Activated CD8-positive, alpha-beta T cell treated with anti-CD3 and anti-CD28 coated beads, Interleukin-2, amount 10 ng/mL, durations not matched to agents 7 days and 5 days (primary cell): ENCODE measurements at regions not wholly inside any gene's neighbourhood (a gene's known extent, or its start where the extent isn't known, plus 50 kb on each side); places are given as distances from the start of the nearest gene placed in this dataset.
"Not testable (repeated sequence)": the region's sequence is repeated elsewhere in the genome, so short reads cannot be mapped to it uniquely, and the experiment has no call there.

Experiments
- ATAC-seq: fragments of 150-1000 bp; cut with Tn5 transposase; one replicate; pipeline ENCODE4 v1.10.0; 2021; ENCODE audit warnings: moderate library complexity
- CTCF ChIA-PET: fragments of 350-600 bp; sonication (Branson Sonifier 250); formaldehyde crosslinking; loops from one replicate; lab custom pipeline; 2021; ENCODE audit warnings: antibody characterized with exemption; lab: Charles Lee
- POLR2A ChIA-PET: fragments of 350-600 bp; sonication (Branson Sonifier 250); formaldehyde crosslinking; loops from one replicate; lab custom pipeline; 2021; ENCODE audit warnings: antibody characterized with exemption; lab: Charles Lee
- DNase-seq: peaks from one replicate; pipeline ENCODE4 v3.0.0-alpha.2; 2020
- H3K27ac Mint-ChIP-seq: one replicate; pipeline ENCODE4 v1.8.0; 2021; ENCODE audit warnings: mild to moderate bottlenecking, mixed read lengths
- H3K27me3 Mint-ChIP-seq: one replicate; pipeline ENCODE4 v1.8.0; 2021; ENCODE audit warnings: low read depth, mixed read lengths
- H3K36me3 Mint-ChIP-seq: one replicate; pipeline ENCODE4 v1.8.0; 2021; ENCODE audit warnings: low read depth, mixed read lengths
- H3K4me1 Mint-ChIP-seq: one replicate; pipeline ENCODE4 v1.8.0; 2021; ENCODE audit warnings: low read depth, mixed read lengths
- H3K4me3 Mint-ChIP-seq: one replicate; pipeline ENCODE4 v1.8.0; 2021; ENCODE audit warnings: mild to moderate bottlenecking, mixed read lengths
- H3K9me3 Mint-ChIP-seq: one replicate; pipeline ENCODE4 v1.8.0; 2022; ENCODE audit warnings: mixed read lengths; ENCODE audit not compliant: insufficient read depth

DNA sequence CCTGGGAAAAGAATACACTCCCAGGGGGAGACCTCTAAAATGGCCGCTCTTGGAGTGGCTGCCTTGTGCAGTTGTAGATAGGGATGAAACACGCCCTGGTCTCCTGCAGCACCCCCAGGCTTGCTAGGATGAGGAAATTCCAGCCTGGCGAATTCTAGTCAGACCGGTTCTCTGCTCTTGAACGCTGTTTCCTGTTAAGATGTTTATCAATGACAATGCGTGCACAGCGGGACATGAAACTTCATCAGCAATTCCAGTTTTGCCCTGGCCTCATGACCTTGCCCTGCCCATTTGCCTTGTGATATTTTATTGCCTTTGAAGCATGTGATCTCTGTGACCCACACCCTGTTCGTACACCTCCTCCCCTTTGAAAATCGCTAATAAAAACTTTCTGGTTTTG is 225.2 kb upstream of the INTU start:
- H3K4me3 Mint-ChIP-seq, H3K27ac Mint-ChIP-seq, ATAC-seq, H3K27me3 Mint-ChIP-seq, H3K36me3 Mint-ChIP-seq, POLR2A ChIA-PET, CTCF ChIA-PET, DNase-seq, H3K4me1 Mint-ChIP-seq, H3K9me3 Mint-ChIP-seq: not testable (repeated sequence)

DNA sequence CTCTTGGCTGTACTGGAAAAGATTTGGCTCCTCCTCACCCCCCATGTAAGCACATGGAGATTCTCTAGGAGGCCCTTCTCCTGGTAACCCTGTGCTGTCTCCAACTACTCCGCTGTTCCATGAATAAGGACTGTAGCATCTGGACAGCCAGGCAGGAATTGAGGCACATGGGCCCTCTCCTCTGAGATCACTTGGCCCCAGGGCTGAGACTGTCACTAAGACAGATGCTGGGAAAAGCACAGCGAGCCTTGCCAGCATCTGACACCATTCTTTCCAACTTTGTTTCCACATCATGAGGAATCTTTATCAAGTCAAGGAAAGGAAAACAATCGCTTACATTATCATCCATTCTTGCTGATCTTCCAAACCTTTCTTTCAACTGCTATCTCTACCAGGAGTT is 222.6 kb upstream of the INTU start:
- Mint-ChIP-seq H3K4me3 (no peak overlapping the region), H3K36me3 (no peaks in the 10 kb centered on the region), H3K27me3 (no peaks in the 10 kb centered on the region), H3K4me1 (no peaks in the 10 kb centered on the region), H3K9me3 (no peaks in the 10 kb centered on the region), H3K27ac (no peak overlapping the region)
- no peak for DNase-seq
- no peak for ATAC-seq
- POLR2A ChIA-PET = no interaction called here
- CTCF ChIA-PET = no interaction called here

DNA sequence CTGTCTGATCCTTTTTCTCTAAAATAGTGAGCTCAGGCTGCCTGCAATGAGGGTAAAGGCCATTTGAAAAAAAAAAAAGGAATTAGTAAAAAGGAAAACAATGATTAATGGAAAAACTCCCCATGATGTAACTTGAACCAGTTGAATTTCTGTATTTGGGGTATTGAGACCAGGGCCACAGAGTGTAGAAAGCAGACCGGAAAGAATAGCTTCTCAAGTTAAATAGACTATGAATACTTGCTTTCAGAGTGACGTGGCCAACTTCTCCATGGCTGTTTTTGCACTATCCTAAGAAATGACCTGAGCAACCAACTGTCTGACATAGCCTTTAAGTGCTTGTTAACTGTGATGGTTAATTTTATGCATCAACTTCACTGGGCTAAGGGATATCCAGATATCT is 222.1 kb upstream of the INTU start:
- Mint-ChIP-seq H3K27ac (no peak overlapping the region), H3K4me1 (no peaks in the 10 kb centered on the region), H3K9me3 (no peaks in the 10 kb centered on the region), H3K36me3 (no peaks in the 10 kb centered on the region), H3K4me3 (no peak overlapping the region), H3K27me3 (no peaks in the 10 kb centered on the region)
- POLR2A ChIA-PET = no interaction called here
- ATAC-seq = no peak
- no peak for DNase-seq
- CTCF ChIA-PET = no interaction called here

DNA sequence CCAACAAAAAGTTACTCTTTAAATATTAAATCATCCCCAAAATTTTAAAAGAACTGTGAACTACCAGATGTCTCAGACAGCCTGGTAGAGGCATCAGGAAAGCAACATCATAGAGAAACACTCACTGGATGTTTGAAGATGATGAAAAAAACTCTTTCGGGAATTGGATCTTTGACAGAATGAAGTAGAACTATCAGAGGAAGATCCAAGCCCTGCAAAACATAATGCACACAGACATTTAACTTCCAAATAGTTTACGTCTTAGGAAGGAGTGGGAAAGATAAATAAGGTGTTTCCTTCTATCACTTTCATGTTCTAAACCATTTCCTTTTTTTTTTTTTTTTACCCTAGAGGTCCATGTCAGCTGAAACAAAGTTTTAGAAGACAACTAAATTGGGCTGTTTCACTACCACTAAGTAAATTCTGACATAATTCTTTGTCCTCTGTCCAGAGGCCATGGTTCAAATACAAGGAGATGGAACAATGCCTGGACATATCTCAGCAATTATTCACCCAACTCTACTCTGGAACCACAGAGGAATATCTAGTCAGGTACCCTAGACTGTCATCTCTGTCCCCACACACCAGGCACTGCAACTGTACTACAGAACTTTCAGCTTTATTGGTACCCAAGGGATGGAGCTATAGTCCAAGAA is 217.7 kb upstream of the INTU start:
- Mint-ChIP-seq H3K27ac (no peak overlapping the region), H3K4me1 (no peaks in the 10 kb centered on the region), H3K27me3 (no peaks in the 10 kb centered on the region), H3K9me3 (no peaks in the 10 kb centered on the region), H3K4me3 (no peak overlapping the region), H3K36me3 (no peaks in the 10 kb centered on the region)
- ChIA-PET POLR2A (no interaction called here), CTCF (no interaction called here)
- DNase-seq (no peak), ATAC-seq (no peak)

DNA sequence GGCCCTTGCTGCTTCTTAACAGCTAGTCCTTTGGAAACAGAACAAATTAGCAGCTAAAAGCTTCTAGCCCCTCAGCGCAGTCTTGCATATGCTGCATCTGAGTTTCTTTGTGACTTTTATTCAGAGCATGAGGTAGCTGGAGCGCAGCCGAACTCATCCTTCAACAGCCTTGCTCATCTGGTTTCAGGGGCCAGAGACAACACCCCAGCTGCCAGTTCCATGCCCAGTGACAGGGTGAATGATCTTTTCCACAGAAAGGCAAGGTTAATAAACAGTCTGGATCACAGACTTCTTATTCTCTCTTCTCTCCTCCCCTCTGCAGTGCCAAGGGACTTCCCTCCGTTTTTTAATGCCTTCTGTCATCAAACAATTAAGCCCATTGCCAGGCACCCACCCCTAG is 216.6 kb upstream of the INTU start:
- no peak for DNase-seq
- Mint-ChIP-seq H3K4me1 (no peaks in the 10 kb centered on the region), H3K27ac (no peak overlapping the region), H3K36me3 (no peaks in the 10 kb centered on the region), H3K27me3 (no peaks in the 10 kb centered on the region), H3K9me3 (no peaks in the 10 kb centered on the region), H3K4me3 (no peak overlapping the region)
- ATAC-seq = no peak
- ChIA-PET CTCF (no interaction called here), POLR2A (no interaction called here)

DNA sequence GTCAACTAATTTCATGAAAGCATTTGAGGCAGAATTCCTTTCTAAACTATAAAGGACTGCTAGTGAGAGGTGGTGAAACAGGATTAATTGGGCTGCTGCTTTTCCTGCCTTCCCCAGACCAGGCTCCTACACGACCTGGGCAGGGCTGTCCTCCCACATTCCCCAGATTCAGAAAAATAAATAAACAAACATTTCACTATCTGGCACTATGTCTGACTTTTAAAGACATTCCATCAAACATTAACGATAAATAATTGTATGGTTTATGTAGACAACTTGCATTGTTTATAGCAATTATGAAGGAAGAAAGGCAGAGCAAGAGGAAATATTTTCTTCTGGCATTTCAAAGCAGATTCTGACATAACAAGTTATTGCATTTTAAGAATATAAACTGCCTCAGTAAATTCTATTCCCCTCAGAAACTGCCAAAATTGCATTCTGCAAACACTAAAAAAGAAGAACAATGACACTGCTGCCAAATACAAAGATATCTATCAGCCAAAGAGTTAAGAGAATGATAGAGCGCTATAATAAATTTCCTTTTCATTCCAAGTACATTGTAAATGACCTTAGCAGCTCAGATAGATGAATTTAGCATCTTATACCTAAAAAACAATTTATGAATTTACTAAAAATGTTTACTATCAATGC is 214.7 kb upstream of the INTU start:
- Mint-ChIP-seq H3K9me3 (no peaks in the 10 kb centered on the region), H3K27ac (no peak overlapping the region), H3K4me1 (no peaks in the 10 kb centered on the region), H3K4me3 (no peak overlapping the region), H3K27me3 (no peaks in the 10 kb centered on the region), H3K36me3 (no peaks in the 10 kb centered on the region)
- CTCF ChIA-PET = no interaction called here
- ATAC-seq = no peak
- POLR2A ChIA-PET = no interaction called here
- DNase-seq = no peak

DNA sequence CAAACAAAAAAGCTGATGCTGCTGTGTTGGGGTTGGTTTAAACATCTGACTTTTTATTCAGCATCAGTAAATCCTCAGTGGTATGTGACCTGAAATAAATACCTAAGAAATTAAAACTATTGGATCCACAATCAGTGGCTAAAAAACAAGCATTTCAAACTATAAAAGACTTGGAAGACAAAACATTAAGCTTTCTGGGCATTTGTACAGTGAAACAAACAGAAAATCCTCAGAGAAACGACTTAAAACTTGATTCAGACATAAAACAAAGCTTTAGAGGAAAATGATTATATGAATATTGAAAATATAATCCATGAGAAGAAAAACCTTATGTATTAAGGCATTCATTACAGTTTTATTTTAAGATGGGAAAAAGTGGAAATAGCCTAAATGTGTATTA is 213.3 kb upstream of the INTU start:
- Mint-ChIP-seq H3K4me1 (no peaks in the 10 kb centered on the region), H3K4me3 (no peak overlapping the region), H3K36me3 (no peaks in the 10 kb centered on the region), H3K9me3 (no peaks in the 10 kb centered on the region), H3K27ac (no peak overlapping the region), H3K27me3 (no peaks in the 10 kb centered on the region)
- ATAC-seq (no peak), DNase-seq (no peak)
- POLR2A ChIA-PET = no interaction called here
- CTCF ChIA-PET = no interaction called here

DNA sequence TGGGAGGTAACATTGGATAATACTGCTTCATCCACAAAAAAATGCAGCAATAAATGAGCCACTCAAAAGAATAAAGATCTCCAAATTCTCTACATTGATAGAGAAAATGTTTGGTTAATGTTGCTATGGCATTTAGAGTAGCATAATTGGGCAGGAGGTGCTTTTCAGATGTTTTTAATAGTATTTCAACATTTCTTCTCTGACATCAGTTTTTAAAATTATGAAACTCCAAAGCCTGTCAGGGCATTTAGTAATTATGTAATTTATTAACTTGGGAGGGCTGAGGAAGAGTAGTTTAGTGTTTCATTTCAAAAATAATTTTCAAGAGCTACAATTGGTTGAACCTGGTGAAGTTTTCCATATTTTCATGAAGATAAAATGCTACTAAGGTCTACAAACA is 211.3 kb upstream of the INTU start:
- H3K9me3 Mint-ChIP-seq = no peaks in the 10 kb centered on the region
- POLR2A ChIA-PET = no interaction called here
- CTCF ChIA-PET = no interaction called here
- H3K4me3 Mint-ChIP-seq = no peak overlapping the region
- no peaks in the 10 kb centered on the region for H3K4me1 Mint-ChIP-seq
- no peak overlapping the region for H3K27ac Mint-ChIP-seq
- ATAC-seq (no peak), DNase-seq (no peak)
- H3K27me3 Mint-ChIP-seq = no peaks in the 10 kb centered on the region
- no peaks in the 10 kb centered on the region for H3K36me3 Mint-ChIP-seq

DNA sequence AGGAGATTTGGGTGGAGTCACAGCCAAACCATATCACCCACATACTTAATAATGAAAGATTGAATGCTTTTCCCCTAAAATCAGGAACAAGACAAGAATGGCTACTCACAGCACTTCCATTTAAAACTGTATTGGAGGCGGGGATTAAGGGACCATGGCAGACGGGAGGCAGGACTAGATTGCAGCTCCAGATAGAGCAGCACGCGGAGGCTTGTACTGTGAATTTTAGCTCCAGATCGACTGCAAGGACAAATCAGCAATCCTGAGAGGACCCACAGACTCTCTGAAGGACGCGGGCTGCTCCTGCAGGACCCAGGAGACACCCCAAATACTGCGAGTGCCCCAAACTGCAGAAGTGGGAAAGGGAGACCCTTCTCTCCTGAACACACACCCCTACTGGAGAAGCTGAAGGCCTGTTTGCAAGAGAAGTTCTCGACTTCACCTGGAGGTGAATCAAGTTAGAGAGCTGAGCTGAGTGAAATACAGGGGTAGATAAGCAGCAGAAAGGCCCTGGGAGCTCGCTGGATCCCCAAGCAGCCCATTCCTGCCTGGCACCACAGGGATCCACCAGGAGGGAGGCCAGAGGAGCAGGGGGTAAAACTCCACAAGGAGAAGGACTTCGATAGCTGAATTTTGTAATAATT is 207.4 kb upstream of the INTU start:
- ChIA-PET CTCF (no interaction called here), POLR2A (no interaction called here)
- H3K27me3 Mint-ChIP-seq = no peaks in the 10 kb centered on the region
- ATAC-seq (no peak), DNase-seq (no peak)
- no peaks in the 10 kb centered on the region for H3K36me3 Mint-ChIP-seq
- H3K4me1 Mint-ChIP-seq = no peaks in the 10 kb centered on the region
- peaks cover 5% of the 10 kb centered on the region for H3K9me3 Mint-ChIP-seq
- no peak overlapping the region for H3K27ac Mint-ChIP-seq
- H3K4me3 Mint-ChIP-seq = no peak overlapping the region

DNA sequence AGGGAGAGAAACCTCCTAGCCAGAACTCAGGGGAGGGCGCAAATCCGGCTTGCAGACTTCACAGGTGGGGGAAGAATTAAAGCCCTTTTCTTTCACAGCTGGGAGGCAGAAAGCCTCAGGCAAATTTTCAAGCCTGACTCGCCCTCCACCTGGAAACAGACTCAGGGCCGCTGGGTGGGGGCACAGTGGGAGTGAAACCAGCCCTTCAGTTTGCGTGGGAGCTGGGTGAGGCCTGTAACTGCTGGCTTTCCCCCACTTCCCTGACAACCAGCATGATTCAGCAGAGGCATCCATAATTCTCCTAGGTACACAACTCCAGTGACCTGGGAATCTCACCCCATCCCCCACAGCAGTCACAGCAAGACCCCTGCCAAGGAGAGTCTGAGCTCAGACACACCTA is 206.9 kb upstream of the INTU start:
- CTCF ChIA-PET = no interaction called here
- no peak for ATAC-seq

DNA sequence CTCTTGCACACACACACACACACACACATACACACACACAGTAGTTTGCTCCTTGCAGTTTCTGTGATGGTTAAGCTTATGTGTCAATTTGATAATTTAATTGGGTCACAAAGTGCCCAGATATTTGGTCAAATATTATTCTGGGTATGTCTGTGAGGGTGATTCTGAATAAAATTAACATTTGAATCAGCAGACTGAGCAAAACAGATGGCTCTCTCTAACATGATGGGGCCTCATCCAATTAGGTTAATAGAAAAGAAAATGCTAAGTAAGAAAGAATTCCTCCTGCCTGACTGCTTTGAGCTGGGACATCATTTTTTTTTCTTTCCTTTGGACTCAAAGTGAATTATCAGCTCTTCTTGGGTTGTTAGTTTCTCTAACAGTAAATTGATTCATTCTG is 191.2 kb upstream of the INTU start:
- no peak overlapping the region for H3K27ac Mint-ChIP-seq
- ATAC-seq (no peak), DNase-seq (no peak)
- no peak overlapping the region for H3K4me3 Mint-ChIP-seq
- POLR2A ChIA-PET = no interaction called here
- H3K9me3 Mint-ChIP-seq = peaks cover 3% of the 10 kb centered on the region
- CTCF ChIA-PET = no interaction called here
- no peaks in the 10 kb centered on the region for H3K36me3 Mint-ChIP-seq
- no peaks in the 10 kb centered on the region for H3K27me3 Mint-ChIP-seq
- no peaks in the 10 kb centered on the region for H3K4me1 Mint-ChIP-seq

More for the DNA sequence above, 206.9 kb upstream of the INTU start:
- POLR2A ChIA-PET = no interaction called here
- Mint-ChIP-seq H3K27ac (no peak overlapping the region), H3K9me3 (peaks cover 5% of the 10 kb centered on the region), H3K4me3 (no peak overlapping the region), H3K36me3 (no peaks in the 10 kb centered on the region), H3K27me3 (no peaks in the 10 kb centered on the region), H3K4me1 (no peaks in the 10 kb centered on the region)
- no peak for DNase-seq

DNA sequence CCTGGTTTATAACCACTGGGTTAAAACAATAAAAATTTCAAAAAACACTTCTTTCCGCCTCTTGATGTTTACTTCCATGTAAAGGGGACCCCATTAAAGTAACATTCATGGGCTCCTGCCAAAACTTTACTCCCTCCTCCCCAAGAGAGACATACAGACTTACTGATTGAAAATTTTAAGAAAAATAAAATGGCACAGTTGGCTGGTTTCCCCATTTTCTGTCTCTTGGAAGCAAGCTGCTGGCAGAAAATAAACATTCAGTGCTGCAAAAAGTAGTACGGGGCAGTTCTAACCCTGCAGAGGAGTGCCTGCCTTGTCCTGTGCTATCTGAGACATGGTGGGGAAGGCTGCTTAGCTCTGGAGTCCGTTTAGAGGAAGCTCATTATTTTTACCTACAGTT is 187.3 kb upstream of the INTU start:
- H3K27me3 Mint-ChIP-seq = no peaks in the 10 kb centered on the region
- H3K4me3 Mint-ChIP-seq = no peak overlapping the region
- no peaks in the 10 kb centered on the region for H3K36me3 Mint-ChIP-seq
- ChIA-PET POLR2A (no interaction called here), CTCF (no interaction called here)
- H3K4me1 Mint-ChIP-seq = no peaks in the 10 kb centered on the region
- no peak overlapping the region for H3K27ac Mint-ChIP-seq
- no peaks in the 10 kb centered on the region for H3K9me3 Mint-ChIP-seq
- ATAC-seq (no peak), DNase-seq (no peak)
